ENCODE measurements at regions not wholly inside any gene's neighbourhood (a gene's known extent, or its start where the extent isn't known, plus 50 kb on each side); places are given as distances from the start of the nearest gene placed in this dataset.

- TF ChIP-seq EZH2 (IDR thresholded peaks at IDR 0.05), result no peak
- TF ChIP-seq, protein P1, sequence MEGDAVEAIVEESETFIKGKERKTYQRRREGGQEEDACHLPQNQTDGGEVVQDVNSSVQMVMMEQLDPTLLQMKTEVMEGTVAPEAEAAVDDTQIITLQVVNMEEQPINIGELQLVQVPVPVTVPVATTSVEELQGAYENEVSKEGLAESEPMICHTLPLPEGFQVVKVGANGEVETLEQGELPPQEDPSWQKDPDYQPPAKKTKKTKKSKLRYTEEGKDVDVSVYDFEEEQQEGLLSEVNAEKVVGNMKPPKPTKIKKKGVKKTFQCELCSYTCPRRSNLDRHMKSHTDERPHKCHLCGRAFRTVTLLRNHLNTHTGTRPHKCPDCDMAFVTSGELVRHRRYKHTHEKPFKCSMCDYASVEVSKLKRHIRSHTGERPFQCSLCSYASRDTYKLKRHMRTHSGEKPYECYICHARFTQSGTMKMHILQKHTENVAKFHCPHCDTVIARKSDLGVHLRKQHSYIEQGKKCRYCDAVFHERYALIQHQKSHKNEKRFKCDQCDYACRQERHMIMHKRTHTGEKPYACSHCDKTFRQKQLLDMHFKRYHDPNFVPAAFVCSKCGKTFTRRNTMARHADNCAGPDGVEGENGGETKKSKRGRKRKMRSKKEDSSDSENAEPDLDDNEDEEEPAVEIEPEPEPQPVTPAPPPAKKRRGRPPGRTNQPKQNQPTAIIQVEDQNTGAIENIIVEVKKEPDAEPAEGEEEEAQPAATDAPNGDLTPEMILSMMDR (IDR thresholded peaks at IDR 0.05), result no peak
- no peak for TF ChIP-seq EZH2phosphoT487 (IDR thresholded peaks at IDR 0.05)
These were observed 119.4 kb upstream of the FAM9B start for GRCh38 chrX:9153300-9153699.

All from neural progenitor cell (in vitro differentiated cells).